Activated T-helper 1 cell treated with anti-CD3 and anti-CD28 coated beads, Interleukin-12 subunit alpha, Interleukin-12 subunit beta, Interleukin-2, Interleukin-4 antibody, amounts not matched to agents 30 ng/mL and 10 ng/mL and 1 ng/mL, durations not matched to agents 14 hours and 24 hours and 36 hours (primary cell): ENCODE measurements at regions not wholly inside any gene's neighbourhood (a gene's known extent, or its start where the extent isn't known, plus 50 kb on each side); places are given as distances from the start of the nearest gene placed in this dataset.
"Not testable (repeated sequence)": the region's sequence is repeated elsewhere in the genome, so short reads cannot be mapped to it uniquely, and the experiment has no call there.

Source experiments
- DNase-seq: peaks from one replicate; pipeline ENCODE4 v3.0.0; 2021; ENCODE audit warnings: low spot score
- H3K27ac Mint-ChIP-seq: one replicate; pipeline ENCODE4 v1.8.0; 2021; ENCODE audit warnings: mild to moderate bottlenecking, mixed read lengths
- H3K27me3 Mint-ChIP-seq: one replicate; pipeline ENCODE4 v1.8.0; 2022; ENCODE audit warnings: mild to moderate bottlenecking, moderate library complexity, mixed read lengths; ENCODE audit not compliant: insufficient read depth
- H3K36me3 Mint-ChIP-seq: one replicate; pipeline ENCODE4 v1.8.0; 2021; ENCODE audit warnings: low read depth, mixed read lengths
- H3K4me1 Mint-ChIP-seq: one replicate; pipeline ENCODE4 v1.8.0; 2021; ENCODE audit warnings: low read depth, mixed read lengths
- H3K4me3 Mint-ChIP-seq: one replicate; pipeline ENCODE4 v1.8.0; 2021; ENCODE audit warnings: mild to moderate bottlenecking, moderate library complexity, mixed read lengths
- H3K9me3 Mint-ChIP-seq: one replicate; pipeline ENCODE4 v1.8.0; 2021; ENCODE audit warnings: mixed read lengths
- intact Hi-C: fragments of 100-400 bp; cut with micrococcal nuclease; formaldehyde crosslinking; loops from one replicate; pipeline ENCODE4 v1.15.1; 2024

DNA sequence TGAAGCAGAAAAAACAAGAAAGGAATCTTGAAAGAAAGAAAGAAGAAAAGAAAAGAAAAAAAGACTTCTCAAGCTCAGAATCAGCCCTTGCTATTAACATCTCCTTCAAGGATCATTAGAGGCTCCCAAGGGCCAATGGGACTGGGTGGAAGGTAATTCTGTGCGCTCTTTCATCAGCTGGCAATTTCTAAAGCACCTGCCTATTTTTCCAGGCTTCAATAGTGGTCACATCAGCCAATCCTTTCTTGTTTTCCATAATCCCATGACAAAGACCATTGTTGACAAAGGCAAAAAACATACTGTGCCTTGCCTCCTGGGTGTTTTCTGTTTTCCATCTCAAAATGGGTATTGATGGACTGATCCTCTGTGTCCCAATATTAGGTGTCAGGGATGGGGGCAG lies 88.2 kb upstream of the TSC22D1 start:
- intact Hi-C loops = no loop called here
- no peaks in the 10 kb centered on the region for H3K36me3 Mint-ChIP-seq
- no peak for DNase-seq
- peaks cover 4% of the 10 kb centered on the region for H3K27me3 Mint-ChIP-seq
- no peaks in the 10 kb centered on the region for H3K9me3 Mint-ChIP-seq
- no peak overlapping the region for H3K4me3 Mint-ChIP-seq
- no peaks in the 10 kb centered on the region for H3K4me1 Mint-ChIP-seq
- H3K27ac Mint-ChIP-seq = no peak overlapping the region

- H3K9me3 Mint-ChIP-seq = no peaks in the 10 kb centered on the region
- H3K27me3 Mint-ChIP-seq = peaks cover 4% of the 10 kb centered on the region
- no peak for DNase-seq
- intact Hi-C loops = no loop called here
- H3K4me3 Mint-ChIP-seq = no peak overlapping the region
- no peaks in the 10 kb centered on the region for H3K4me1 Mint-ChIP-seq
- no peak overlapping the region for H3K27ac Mint-ChIP-seq
- no peaks in the 10 kb centered on the region for H3K36me3 Mint-ChIP-seq
These were observed 86.4 kb upstream of the TSC22D1 start for GRCh38 chr13:44662515-44662914.

GRCh38 chr13:44661936-44662335 lies 85.8 kb upstream of the TSC22D1 start:
- DNase-seq = no peak
- Mint-ChIP-seq H3K27ac (no peak overlapping the region), H3K4me3 (no peak overlapping the region), H3K36me3 (no peaks in the 10 kb centered on the region), H3K27me3 (peaks cover 4% of the 10 kb centered on the region), H3K4me1 (no peaks in the 10 kb centered on the region), H3K9me3 (no peaks in the 10 kb centered on the region)
- intact Hi-C loops = no loop called here

DNA sequence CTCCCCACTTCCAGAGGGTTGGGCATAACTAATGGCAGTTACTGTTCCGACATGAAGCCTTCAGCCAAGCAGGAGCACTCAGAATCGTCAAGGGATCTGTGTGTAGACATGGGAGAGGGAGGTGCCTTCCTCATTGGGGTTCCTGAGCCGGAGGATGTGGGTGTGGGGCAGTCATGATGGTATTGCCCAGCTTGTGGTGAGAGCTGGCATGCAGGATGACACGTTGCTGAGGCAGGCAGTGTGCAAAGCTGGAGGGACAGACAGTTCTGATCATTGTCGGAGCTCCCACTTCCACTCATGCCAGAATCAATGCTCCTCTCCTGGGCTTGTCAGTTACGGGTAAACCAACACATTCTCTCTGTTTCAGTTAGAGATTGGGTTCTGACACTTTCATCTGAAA lies 83.9 kb upstream of the TSC22D1 start:
- no peaks in the 10 kb centered on the region for H3K4me1 Mint-ChIP-seq
- intact Hi-C loops = no loop called here
- H3K9me3 Mint-ChIP-seq = no peaks in the 10 kb centered on the region
- no peaks in the 10 kb centered on the region for H3K36me3 Mint-ChIP-seq
- H3K27ac Mint-ChIP-seq = no peak overlapping the region
- DNase-seq = no peak
- H3K27me3 Mint-ChIP-seq = peaks cover 9% of the 10 kb centered on the region
- no peak overlapping the region for H3K4me3 Mint-ChIP-seq

- no peak overlapping the region for H3K4me3 Mint-ChIP-seq
- no peaks in the 10 kb centered on the region for H3K9me3 Mint-ChIP-seq
- intact Hi-C loops = no loop called here
These were observed 77.0 kb upstream of the TSC22D1 start for GRCh38 chr13:44652962-44653660.

GRCh38 chr13:44652168-44652567 lies 76.0 kb upstream of the TSC22D1 start:
- Mint-ChIP-seq H3K9me3 (no peaks in the 10 kb centered on the region), H3K36me3 (no peaks in the 10 kb centered on the region), H3K27me3 (peaks cover 8% of the 10 kb centered on the region), H3K27ac (no peak overlapping the region), H3K4me3 (no peak overlapping the region), H3K4me1 (peaks cover 21% of the 10 kb centered on the region)
- intact Hi-C loops = no loop called here
- no peak for DNase-seq

More at GRCh38 chr13:44652962-44653660, 77.0 kb upstream of the TSC22D1 start:
- no peak overlapping the region for H3K27ac Mint-ChIP-seq
- H3K4me1 Mint-ChIP-seq = peaks cover 19% of the 10 kb centered on the region
- H3K27me3 Mint-ChIP-seq = peaks cover 8% of the 10 kb centered on the region
- no peak for DNase-seq
- no peaks in the 10 kb centered on the region for H3K36me3 Mint-ChIP-seq

DNA sequence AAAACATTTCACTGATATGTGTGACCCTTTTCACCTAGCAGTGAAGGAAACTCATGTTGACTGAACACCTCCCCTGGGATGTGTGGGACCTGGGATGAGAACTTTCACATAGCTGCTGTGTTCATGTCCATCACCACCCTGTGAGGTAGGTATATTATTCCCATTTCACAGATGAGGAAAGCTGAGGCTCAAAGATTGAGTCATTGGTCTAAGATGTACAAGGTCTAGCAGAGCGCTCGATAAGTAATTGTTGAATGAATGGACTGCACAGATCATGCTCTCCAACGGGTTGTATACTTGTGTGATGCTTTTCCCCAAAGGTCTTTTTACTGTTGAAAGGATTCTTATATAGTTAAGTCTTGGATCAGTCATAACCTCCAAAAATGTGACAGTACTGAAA lies 75.6 kb upstream of the TSC22D1 start:
- Mint-ChIP-seq H3K4me3 (no peak overlapping the region), H3K36me3 (no peaks in the 10 kb centered on the region), H3K9me3 (no peaks in the 10 kb centered on the region), H3K4me1 (peaks cover 21% of the 10 kb centered on the region), H3K27me3 (peaks cover 8% of the 10 kb centered on the region), H3K27ac (no peak overlapping the region)
- intact Hi-C loops = no loop called here
- no peak for DNase-seq

DNA sequence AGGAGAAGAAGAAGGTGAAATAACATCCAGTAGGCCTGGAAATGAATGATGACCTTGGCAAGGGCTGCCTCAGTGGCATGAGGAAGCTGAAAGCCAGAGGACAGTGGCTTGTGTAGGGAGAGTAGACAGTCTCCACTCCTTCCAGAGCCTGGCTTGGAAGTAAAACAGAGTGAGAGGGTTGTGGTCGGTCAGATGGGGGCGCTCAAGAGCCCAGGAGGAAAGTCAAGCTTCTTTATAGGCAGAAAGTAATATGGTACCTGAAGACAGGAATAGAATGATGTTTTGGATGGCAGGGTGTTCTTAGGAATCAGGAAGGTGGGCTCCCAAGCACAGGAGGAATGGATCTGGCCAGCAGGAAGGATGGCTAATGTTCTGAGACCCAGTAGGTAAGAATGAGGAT lies 75.1 kb upstream of the TSC22D1 start:
- no peaks in the 10 kb centered on the region for H3K36me3 Mint-ChIP-seq
- no peaks in the 10 kb centered on the region for H3K9me3 Mint-ChIP-seq
- no peak overlapping the region for H3K4me3 Mint-ChIP-seq
- no peak overlapping the region for H3K27ac Mint-ChIP-seq
- intact Hi-C loops = no loop called here
- peaks cover 8% of the 10 kb centered on the region for H3K27me3 Mint-ChIP-seq
- H3K4me1 Mint-ChIP-seq = peaks cover 21% of the 10 kb centered on the region
- DNase-seq = no peak

DNA sequence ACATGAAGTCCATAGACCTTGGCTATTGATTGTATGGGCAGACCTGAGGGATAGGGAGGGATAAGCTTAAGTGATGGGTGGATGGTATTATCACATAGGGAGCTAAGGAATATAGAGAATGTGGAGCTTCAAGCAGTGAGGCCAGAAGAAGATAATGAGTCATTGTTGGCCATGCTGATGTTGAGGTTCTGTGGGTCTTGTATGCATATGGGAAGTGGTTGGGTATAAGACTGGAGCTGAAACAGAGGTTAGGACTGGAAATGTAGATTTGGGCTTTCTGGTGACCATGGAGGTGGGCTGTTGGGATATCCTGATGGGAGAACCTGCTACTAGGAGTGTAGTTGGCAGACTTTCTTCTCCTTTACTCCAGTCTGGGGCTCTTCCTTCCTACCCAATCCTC lies 73.7 kb upstream of the TSC22D1 start:
- Mint-ChIP-seq H3K36me3 (no peaks in the 10 kb centered on the region), H3K27me3 (peaks cover 3% of the 10 kb centered on the region), H3K9me3 (no peaks in the 10 kb centered on the region), H3K4me3 (no peak overlapping the region), H3K27ac (peak overlapping the region; percentile 1), H3K4me1 (peaks cover 21% of the 10 kb centered on the region)
- DNase-seq = no peak
- intact Hi-C loops = loop anchor here (1.0 to 2.0 kb wide), 10 partner anchors 60 to 691 kb away; partner anchors contain the start of gene TPT1

DNA sequence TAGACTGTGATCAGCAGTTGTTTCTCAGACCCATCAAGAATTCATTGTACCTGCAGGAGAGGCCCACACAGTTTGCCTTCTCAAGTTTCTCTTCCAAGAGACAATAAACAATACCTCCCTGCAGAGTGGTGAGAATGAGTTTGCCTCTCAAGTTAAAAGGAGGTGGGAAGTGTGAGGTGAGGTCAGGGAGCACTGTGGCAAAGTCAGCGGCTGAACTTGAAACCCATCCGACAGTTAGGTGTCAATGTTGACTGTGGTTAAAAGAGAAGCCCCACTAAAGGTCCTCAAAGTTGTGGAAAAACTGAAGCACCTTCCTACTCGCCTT lies 72.9 kb upstream of the TSC22D1 start:
- Mint-ChIP-seq H3K36me3 (no peaks in the 10 kb centered on the region), H3K4me1 (peaks cover 21% of the 10 kb centered on the region), H3K27me3 (peaks cover 4% of the 10 kb centered on the region), H3K4me3 (no peak overlapping the region), H3K9me3 (no peaks in the 10 kb centered on the region), H3K27ac (peak overlapping the region; percentile 37)
- DNase-seq = no peak
- intact Hi-C loops = loop anchor here (1.0 to 2.0 kb wide), 10 partner anchors 61 to 692 kb away; partner anchors contain the start of gene TPT1

GRCh38 chr13:44648392-44649103 lies 72.4 kb upstream of the TSC22D1 start:
- Mint-ChIP-seq H3K9me3 (no peaks in the 10 kb centered on the region), H3K4me3 (no peak overlapping the region), H3K36me3 (no peaks in the 10 kb centered on the region), H3K27me3 (peaks cover 9% of the 10 kb centered on the region), H3K27ac (peak overlapping the region; percentile 37), H3K4me1 (peaks cover 21% of the 10 kb centered on the region)
- DNase-seq = no peak
- intact Hi-C loops = loop anchor here (1.0 to 2.0 kb wide), 11 partner anchors 62 to 692 kb away; partner anchors contain the start of gene TPT1

DNA sequence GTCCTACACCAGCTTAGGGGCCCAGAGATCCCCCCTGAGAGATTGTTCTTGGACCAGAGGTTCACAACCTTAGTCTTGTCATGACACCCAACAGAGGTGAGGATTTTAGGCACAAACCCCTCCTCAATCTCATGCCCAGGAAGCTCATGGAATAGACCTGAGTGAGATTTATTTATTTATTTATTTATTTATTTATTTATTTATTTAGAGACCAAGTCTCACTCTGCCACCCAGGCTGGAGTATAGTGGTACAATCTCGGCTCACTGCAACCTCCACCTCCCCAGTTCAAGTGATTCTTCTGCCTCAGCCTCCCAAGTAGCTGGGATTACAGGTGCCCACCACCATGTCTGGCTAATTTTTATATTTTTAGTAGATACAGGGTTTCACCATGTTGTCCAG lies 71.4 kb upstream of the TSC22D1 start:
- H3K4me3 Mint-ChIP-seq, H3K9me3 Mint-ChIP-seq, intact Hi-C loops, DNase-seq, H3K27ac Mint-ChIP-seq, H3K27me3 Mint-ChIP-seq, H3K36me3 Mint-ChIP-seq: not testable (repeated sequence)
- H3K4me1 Mint-ChIP-seq = peaks cover 21% of the 10 kb centered on the region

DNA sequence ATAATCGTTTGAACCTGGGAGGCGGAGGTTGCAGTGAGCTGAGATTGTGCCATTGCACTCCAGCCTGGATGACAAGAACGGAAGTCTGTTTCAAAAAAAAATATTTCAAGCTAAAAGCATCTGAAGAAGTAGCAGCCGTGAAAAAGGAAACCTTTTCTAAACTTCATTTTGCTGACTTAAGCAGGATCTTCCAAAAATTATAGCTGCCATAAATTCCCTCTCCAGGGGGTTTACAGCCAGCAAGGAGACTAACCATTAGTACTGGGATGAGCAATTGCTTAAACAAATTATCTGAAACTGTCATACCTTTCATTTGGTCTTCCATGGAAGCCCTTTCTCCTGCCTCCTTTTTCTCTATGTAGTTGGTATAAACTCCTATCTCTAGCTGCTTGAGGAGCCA lies 69.9 kb upstream of the TSC22D1 start:
- Mint-ChIP-seq H3K36me3 (no peaks in the 10 kb centered on the region), H3K27me3 (peaks cover 11% of the 10 kb centered on the region), H3K9me3 (no peaks in the 10 kb centered on the region), H3K4me3 (no peak overlapping the region), H3K4me1 (peaks cover 21% of the 10 kb centered on the region), H3K27ac (no peak overlapping the region)
- DNase-seq = no peak
- intact Hi-C loops = no loop called here
